Endothelial cell (in vitro differentiated cells): ENCODE measurements at regions not wholly inside any gene's neighbourhood (a gene's known extent, or its start where the extent isn't known, plus 50 kb on each side); places are given as distances from the start of the nearest gene placed in this dataset.

ENCODE experiments used
- DNase-seq: peaks from one replicate; pipeline ENCODE4 v3.0.0; 2021; ENCODE audit warnings: low spot score
- H3K27ac Mint-ChIP-seq: one replicate; pipeline ENCODE4 v1.8.0; 2021; ENCODE audit warnings: mixed read lengths, inconsistent platforms; ENCODE audit not compliant: unreplicated experiment
- H3K27me3 Mint-ChIP-seq: one replicate; pipeline ENCODE4 v1.8.0; 2021; ENCODE audit warnings: mild to moderate bottlenecking, moderate library complexity, mixed read lengths, inconsistent platforms; ENCODE audit not compliant: unreplicated experiment
- H3K36me3 Mint-ChIP-seq: one replicate; pipeline ENCODE4 v1.8.0; 2021; ENCODE audit warnings: mild to moderate bottlenecking, low read depth, mixed read lengths, inconsistent platforms; ENCODE audit not compliant: unreplicated experiment
- H3K4me1 Mint-ChIP-seq: one replicate; pipeline ENCODE4 v1.8.0; 2021; ENCODE audit warnings: mild to moderate bottlenecking, mixed read lengths, inconsistent platforms; ENCODE audit not compliant: unreplicated experiment
- H3K4me3 Mint-ChIP-seq: one replicate; pipeline ENCODE4 v1.8.0; 2021; ENCODE audit warnings: mild to moderate bottlenecking, mixed read lengths, inconsistent platforms; ENCODE audit not compliant: unreplicated experiment
- H3K9me3 Mint-ChIP-seq: one replicate; pipeline ENCODE4 v1.8.0; 2021; ENCODE audit warnings: mixed read lengths, inconsistent platforms; ENCODE audit not compliant: unreplicated experiment
- CTCF ChIP-seq: fragments of 200-600 bp; sonication (generic); IDR thresholded peaks from one replicate; pipeline ENCODE4 v1.5.0; 2021; ENCODE audit warnings: antibody characterized with exemption; ENCODE audit not compliant: unreplicated experiment

GRCh38 chr6:93124006-93124632 lies 295.2 kb downstream of the EPHA7 start:
- Mint-ChIP-seq H3K4me1 (no peaks in the 10 kb centered on the region), H3K4me3 (no peak overlapping the region), H3K27ac (no peak overlapping the region), H3K9me3 (no peaks in the 10 kb centered on the region), H3K36me3 (no peaks in the 10 kb centered on the region), H3K27me3 (no peaks in the 10 kb centered on the region)
- no peak for DNase-seq
- TF ChIP-seq CTCF: no peak

- no peak for TF ChIP-seq CTCF
- no peak overlapping the region for H3K27ac Mint-ChIP-seq
- H3K9me3 Mint-ChIP-seq: no peaks in the 10 kb centered on the region
- no peaks in the 10 kb centered on the region for H3K4me1 Mint-ChIP-seq
- H3K36me3 Mint-ChIP-seq: no peaks in the 10 kb centered on the region
- H3K27me3 Mint-ChIP-seq: no peaks in the 10 kb centered on the region
- no peak for DNase-seq
- H3K4me3 Mint-ChIP-seq: no peak overlapping the region
Measured at GRCh38 chr6:93123585-93123984, 295.8 kb downstream of the EPHA7 start.

GRCh38 chr6:93120154-93120742 lies 299.1 kb downstream of the EPHA7 start:
- no peak for TF ChIP-seq CTCF
- Mint-ChIP-seq H3K4me3 (no peak overlapping the region), H3K4me1 (no peaks in the 10 kb centered on the region), H3K36me3 (no peaks in the 10 kb centered on the region), H3K27ac (no peak overlapping the region), H3K27me3 (no peaks in the 10 kb centered on the region), H3K9me3 (no peaks in the 10 kb centered on the region)
- no peak for DNase-seq

- H3K27ac Mint-ChIP-seq: no peak overlapping the region
- no peaks in the 10 kb centered on the region for H3K27me3 Mint-ChIP-seq
- H3K36me3 Mint-ChIP-seq: no peaks in the 10 kb centered on the region
Measured at GRCh38 chr6:93105907-93106306, 313.5 kb downstream of the EPHA7 start.

More at GRCh38 chr6:93105907-93106306, 313.5 kb downstream of the EPHA7 start:
- no peak overlapping the region for H3K4me3 Mint-ChIP-seq
- TF ChIP-seq CTCF: no peak
- DNase-seq: no peak
- H3K4me1 Mint-ChIP-seq: no peaks in the 10 kb centered on the region
- H3K9me3 Mint-ChIP-seq: no peaks in the 10 kb centered on the region
